K562 (cell line): ENCODE measurements at regions not wholly inside any gene's neighbourhood (a gene's known extent, or its start where the extent isn't known, plus 50 kb on each side); places are given as distances from the start of the nearest gene placed in this dataset.

Experiments used
- ATAC-seq: fragments of 200-7000 bp; cut with Tn5 transposase; 3 replicates; pipeline ENCODE4 v1.9.1; 2020; ENCODE audit warnings: moderate library complexity
- BruUV-seq: library from RNA; stranded (reverse); fragments of 400-500 nt; replicated peaks from 2 replicates; lab custom pipeline; 2021; lab: Mats Ljungman, UMichigan
- CTCF ChIA-PET: fragments of 300-600 bp; formaldehyde crosslinking; extraction: SDS; loops from one replicate; lab custom pipeline; 2021; ENCODE audit warnings: low intra/inter-chr PET ratio; lab: Yijun Ruan, JAX
- POLR2A ChIA-PET: fragments of 300-600, 350-650 bp; sonication (Branson Sonifier 250); formaldehyde crosslinking; extraction: SDS; loops from one replicate; lab custom pipeline; 2021; ENCODE audit warnings: antibody characterized with exemption, inconsistent platforms; lab: Yijun Ruan, JAX
- DNase-seq, 4 experiments: peaks; one replicate each; pipeline versions ENCODE4 v3.0.0 to v3.0.0-alpha.2; 2011 to 2018; ENCODE audit warnings: low spot score in 3 of 4, mixed read lengths in 3 of 4; ENCODE audit errors: extremely low read depth in 1 of 4
- FAIRE-seq: peaks from 2 replicates; lab custom pipeline; 2011; peaks lifted over from hg19 to GRCh38; lab: Jason Lieb, UNC
- H2AFZ ChIP-seq: 2 replicates; pipeline ENCODE4 v1.6.0; 2011; ENCODE audit warnings: low read depth, low read length, control low read depth, inconsistent platforms
- H3K27ac ChIP-seq: fragments of 200-600 bp; 3 replicates; pipeline ENCODE4 v1.8.0; 2011; ENCODE audit warnings: low read depth, mild to moderate bottlenecking, control low read depth, inconsistent platforms, low read length, moderate library complexity, mixed read lengths; ENCODE audit errors: extremely low read depth
- H3K27me3 ChIP-seq, 2 experiments: fragments of 300-600 bp in 1 of 2; 2 replicates in 1 of 2; 3 replicates in 1 of 2; pipeline versions ENCODE4 v1.6.0 to v1.8.0; 2011; ENCODE audit warnings: inconsistent platforms in 2 of 2, low read length in 2 of 2, mild to moderate bottlenecking in 1 of 2, mixed read lengths in 1 of 2, moderate library complexity in 1 of 2; ENCODE audit not compliant: control insufficient read depth in 2 of 2, insufficient read depth in 2 of 2
- H3K36me3 ChIP-seq: fragments of 300-600 bp; 3 replicates; pipeline ENCODE4 v1.8.0; 2011; ENCODE audit warnings: mild to moderate bottlenecking, low read length, inconsistent platforms; ENCODE audit not compliant: control insufficient read depth, insufficient read depth
- H3K4me1 ChIP-seq, 2 experiments: fragments of 200-600 bp in 1 of 2; replicated peaks in 1 of 2; 2 replicates in 1 of 2; 3 replicates in 1 of 2; pipeline versions ENCODE4 v1.5.1 to v1.8.0; 2011; ENCODE audit warnings: inconsistent platforms in 2 of 2, low read length in 2 of 2, mild to moderate bottlenecking in 1 of 2, mixed read lengths in 1 of 2, moderate library complexity in 1 of 2; ENCODE audit not compliant: control insufficient read depth in 2 of 2, insufficient read depth in 2 of 2
- H3K4me2 ChIP-seq: 2 replicates; pipeline ENCODE4 v1.6.1; 2011; ENCODE audit warnings: low read length, control low read depth, inconsistent platforms, mixed read lengths; ENCODE audit not compliant: insufficient read depth
- H3K4me3 ChIP-seq: fragments of 200-600 bp; sonication (generic), shearing (Covaris generic); 2 replicates; pipeline ENCODE4 v1.5.1; 2016; ENCODE audit warnings: control low read depth, inconsistent platforms
- H3K79me2 ChIP-seq: fragments of 200-600 bp; 3 replicates; pipeline ENCODE4 v1.8.0; 2011; ENCODE audit warnings: low read length, inconsistent platforms; ENCODE audit not compliant: control insufficient read depth, insufficient read depth
- H3K9ac ChIP-seq, 2 experiments: 2 replicates each; pipeline versions ENCODE4 v1.6.0 to v1.6.1; 2011; ENCODE audit warnings: low read depth in 2 of 2, low read length in 2 of 2, control low read depth in 1 of 2, inconsistent platforms in 1 of 2, mild to moderate bottlenecking in 1 of 2, mixed read lengths in 1 of 2; ENCODE audit not compliant: insufficient read depth in 1 of 2
- H3K9me1 ChIP-seq: one replicate; pipeline ENCODE4 v1.6.0; 2011; ENCODE audit warnings: inconsistent platforms, mild to moderate bottlenecking, low read length, moderate library complexity; ENCODE audit not compliant: control insufficient read depth, insufficient read depth
- H3K9me3 ChIP-seq: replicated peaks from 2 replicates; pipeline ENCODE4 v1.5.1; 2011; ENCODE audit warnings: low read depth, low read length, inconsistent platforms; ENCODE audit not compliant: control insufficient read depth, insufficient read depth
- H4K20me1 ChIP-seq: replicated peaks from 2 replicates; pipeline ENCODE4 v1.6.1; 2011; ENCODE audit warnings: low read length, inconsistent platforms, mixed read lengths; ENCODE audit not compliant: control insufficient read depth, insufficient read depth
- ARNT ChIP-seq, 2 experiments: fragments of 450-650 bp; IDR thresholded peaks; 2 replicates each; pipeline ENCODE4 v1.6.1; 2016; ENCODE audit warnings: mild to moderate bottlenecking in 1 of 2
- CREB1 ChIP-seq, 2 experiments: sonication (generic) in 1 of 2; formaldehyde crosslinking in 1 of 2; IDR thresholded peaks; 2 replicates each; pipeline versions ENCODE4 v1.6.1 to v1.8.0; 2012 to 2022; ENCODE audit warnings: inconsistent platforms in 1 of 2, mild to moderate bottlenecking in 1 of 2, missing genetic modification reagents in 1 of 2, moderate library complexity in 1 of 2
- MAFG ChIP-seq: fragments of 450-650 bp; conservative IDR thresholded peaks from 2 replicates; pipeline ENCODE4 v1.6.1; 2016; ENCODE audit warnings: missing genetic modification characterization, missing compliant biosample characterization
- RBBP5 ChIP-seq: fragments of 200-600 bp; sonication (generic); IDR thresholded peaks from 2 replicates; pipeline ENCODE4 v1.6.1; 2012; ENCODE audit warnings: borderline replicate concordance, mild to moderate bottlenecking, low read length, control low read depth, inconsistent platforms; ENCODE audit not compliant: insufficient read depth, poor library complexity, severe bottlenecking
- ZNF263 ChIP-seq: sonication (generic); formaldehyde crosslinking; IDR thresholded peaks from 2 replicates; pipeline ENCODE4 v1.8.0; 2022; ENCODE audit warnings: mild to moderate bottlenecking, missing genetic modification reagents, borderline replicate concordance
- ZNF589 ChIP-seq: fragments of 200-800 bp; sonication (Bioruptor generic); IDR thresholded peaks from 2 replicates; pipeline ENCODE4 v1.6.1; 2016; ENCODE audit warnings: low read depth, missing genetic modification characterization, missing compliant biosample characterization
- ZNF699 ChIP-seq: fragments of 250-450 bp; sonication (Bioruptor Pico); IDR thresholded peaks from 2 replicates; pipeline ENCODE4 v1.8.0; 2021; ENCODE audit warnings: mild to moderate bottlenecking, moderate library complexity; ENCODE audit not compliant: insufficient replicate concordance
- WGBS: fragments of 100-300 bp; shearing (Covaris generic); methylation state at CpG from one replicate; pipeline ENCODE4 v1.1.6; 2016; ENCODE audit warnings: low coverage, mixed read lengths; ENCODE audit not compliant: insufficient coverage; ENCODE audit errors: missing lambda C conversion rate; 5-methylcytosine and 5-hydroxymethylcytosine counted together
- in situ Hi-C: fragments of 300-500 bp; cut with MboI; formaldehyde crosslinking; loops from 4 replicates; pipeline ENCODE4 v1.15.0; 2018; ENCODE audit warnings: inconsistent platforms, mixed read lengths
- intact Hi-C: fragments of 100-400 bp; cut with micrococcal nuclease; formaldehyde crosslinking; loops from 2 replicates; pipeline ENCODE4 v1.14.2; 2022

- TF ChIP-seq MAFG (tag): no peak
- no peak for TF ChIP-seq ZNF699 (CRISPR knock-in tag)
- TF ChIP-seq ZNF589 (CRISPR knock-in tag): no peak
- TF ChIP-seq CREB1 (IDR thresholded peaks at IDR 0.05): no peak
- no peak for TF ChIP-seq CREB1 (CRISPR knock-in tag; IDR thresholded peaks at IDR 0.05)
Measured at GRCh38 chr20:57930351-57930750, 220.5 kb upstream of the PMEPA1 start (continued).

GRCh38 chr20:57928181-57928967, 218.6 kb upstream of the PMEPA1 start:
- CTCF ChIA-PET: no interaction called here
- Histone ChIP-seq H3K4me2 (no peak overlapping the region), H3K9me1 (no peaks in the 10 kb centered on the region), H3K4me1 (no peaks in the 10 kb centered on the region), H3K79me2 (no peaks in the 10 kb centered on the region), H3K27ac (no peak overlapping the region), H3K9ac (no peak overlapping the region), H2AFZ (no peak overlapping the region), H3K4me3 (no peak overlapping the region), H4K20me1 (no peaks in the 10 kb centered on the region), H3K27me3 (peaks cover 0 to 1% of the 10 kb centered on the region in 2 experiments; a peak in 1 of 5 replicates), H3K9me3 (no peaks in the 10 kb centered on the region), H3K36me3 (no peaks in the 10 kb centered on the region)
- no TSS peak for BruUV-seq
- intact Hi-C loops: no loop called here
- DNase-seq (no peak), ATAC-seq (no peak), FAIRE-seq (no peak)
- POLR2A ChIA-PET: interaction anchor here (1.3 kb wide), 1 partner anchor 11 kb away, joined by 3 read pairs; no protein-coding TSS in a partner anchor
- TF ChIP-seq ARNT (IDR thresholded peaks at IDR 0.05) (no peak), RBBP5 (no peak), ZNF263 (CRISPR knock-in tag) (peak; percentile 30; the same call in 1 of the 2 replicates)
- in situ Hi-C loops: no loop called here
- WGBS: 0% methylated on average over 2 of the region's 2 CpGs
